Loucy (cell line): ENCODE measurements at regions not wholly inside any gene's neighbourhood (a gene's known extent, or its start where the extent isn't known, plus 50 kb on each side); places are given as distances from the start of the nearest gene placed in this dataset.

Source experiments
- CTCF ChIP-seq: fragments of 200-600 bp; sonication (generic); conservative IDR thresholded peaks from 2 replicates; pipeline ENCODE4 v1.5.1; 2014; ENCODE audit warnings: mild to moderate bottlenecking, antibody characterized with exemption, low read length
- EZH2phosphoT487 ChIP-seq: fragments of 200-600 bp; IDR thresholded peaks from 2 replicates; pipeline ENCODE4 v1.6.1; 2018; ENCODE audit warnings: antibody characterized with exemption, mild to moderate bottlenecking, moderate library complexity, borderline replicate concordance

GRCh38 chr5:107020626-107021025, 650.1 kb downstream of the EFNA5 start:
- TF ChIP-seq CTCF (no peak), EZH2phosphoT487 (no peak)
